Skin epidermis (tissue), 12 donors: ENCODE measurements at regions not wholly inside any gene's neighbourhood (a gene's known extent, or its start where the extent isn't known, plus 50 kb on each side); places are given as distances from the start of the nearest gene placed in this dataset.

Experiments
- H3K27ac ChIP-seq, 21 experiments: fragments of 200-600 bp; sonication (generic) in 11 of 21; one replicate each; pipeline ENCODE4 v1.5.0; 2020; ENCODE audit warnings: mild to moderate bottlenecking in 3 of 21, inconsistent platforms in 2 of 21, moderate library complexity in 2 of 21
- H3K4me3 ChIP-seq, 7 experiments: fragments of 200-600 bp; sonication (generic) in 2 of 7; one replicate each; pipeline ENCODE4 v1.5.0; 2020; ENCODE audit warnings: inconsistent platforms in 2 of 7, mild to moderate bottlenecking in 2 of 7, moderate library complexity in 1 of 7

- H3K27ac ChIP-seq = no peak overlapping the region
- no peak overlapping the region for H3K4me3 ChIP-seq
Measured at GRCh38 chr2:47315475-47315874, 53.6 kb upstream of the EPCAM start.

- Histone ChIP-seq H3K4me3 (no peak overlapping the region), H3K27ac (peak overlapping the region in 3 of 21 experiments; percentile 8 to 20 (median 17))
Measured at GRCh38 chr2:47313728-47314127, 55.4 kb upstream of the EPCAM start.

DNA sequence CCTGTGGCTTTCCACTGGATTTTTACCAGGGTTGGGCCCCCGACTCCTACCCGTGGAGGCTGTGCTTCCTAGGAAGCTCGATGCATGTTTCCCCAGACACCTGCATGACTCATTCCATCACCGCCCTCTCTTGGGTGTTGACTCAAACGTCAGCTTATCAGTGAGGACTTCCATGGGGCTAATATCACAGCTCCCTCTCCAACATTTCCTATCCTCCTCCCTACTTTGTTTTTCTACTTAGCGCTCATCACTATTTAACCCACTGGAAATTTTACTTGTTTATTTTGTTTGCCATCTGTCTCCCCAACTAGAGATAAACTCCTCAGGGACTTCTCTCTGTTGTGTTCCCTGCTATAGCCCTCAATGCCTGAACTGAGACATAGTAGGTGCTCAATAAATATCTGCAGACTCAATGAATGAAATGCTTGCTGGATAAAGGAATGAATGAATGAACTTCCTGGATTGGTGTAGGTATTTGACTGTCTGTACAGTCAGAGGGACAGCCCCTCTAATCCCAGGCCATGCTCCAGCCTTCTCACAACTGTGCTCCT, 55.9 kb upstream of the EPCAM start:
- peak overlapping the region in 4 of 21 experiments; percentile 8 to 28 (median 18) for H3K27ac ChIP-seq
- no peak overlapping the region for H3K4me3 ChIP-seq

GRCh38 chr2:47312491-47312850, 56.6 kb upstream of the EPCAM start:
- H3K27ac ChIP-seq = peak overlapping the region in 4 of 21 experiments; percentile 17 to 40 (median 26)
- H3K4me3 ChIP-seq = no peak overlapping the region

- Histone ChIP-seq H3K4me3 (no peak overlapping the region), H3K27ac (peak overlapping the region in 2 of 21 experiments; percentile 0 to 28)
Measured at GRCh38 chr2:47311764-47312490, 57.2 kb upstream of the EPCAM start.

GRCh38 chr2:47310801-47311560, 58.1 kb upstream of the EPCAM start:
- H3K4me3 ChIP-seq = no peak overlapping the region
- peak overlapping the region in 8 of 21 experiments; percentile 2 to 69 (median 31) for H3K27ac ChIP-seq

DNA sequence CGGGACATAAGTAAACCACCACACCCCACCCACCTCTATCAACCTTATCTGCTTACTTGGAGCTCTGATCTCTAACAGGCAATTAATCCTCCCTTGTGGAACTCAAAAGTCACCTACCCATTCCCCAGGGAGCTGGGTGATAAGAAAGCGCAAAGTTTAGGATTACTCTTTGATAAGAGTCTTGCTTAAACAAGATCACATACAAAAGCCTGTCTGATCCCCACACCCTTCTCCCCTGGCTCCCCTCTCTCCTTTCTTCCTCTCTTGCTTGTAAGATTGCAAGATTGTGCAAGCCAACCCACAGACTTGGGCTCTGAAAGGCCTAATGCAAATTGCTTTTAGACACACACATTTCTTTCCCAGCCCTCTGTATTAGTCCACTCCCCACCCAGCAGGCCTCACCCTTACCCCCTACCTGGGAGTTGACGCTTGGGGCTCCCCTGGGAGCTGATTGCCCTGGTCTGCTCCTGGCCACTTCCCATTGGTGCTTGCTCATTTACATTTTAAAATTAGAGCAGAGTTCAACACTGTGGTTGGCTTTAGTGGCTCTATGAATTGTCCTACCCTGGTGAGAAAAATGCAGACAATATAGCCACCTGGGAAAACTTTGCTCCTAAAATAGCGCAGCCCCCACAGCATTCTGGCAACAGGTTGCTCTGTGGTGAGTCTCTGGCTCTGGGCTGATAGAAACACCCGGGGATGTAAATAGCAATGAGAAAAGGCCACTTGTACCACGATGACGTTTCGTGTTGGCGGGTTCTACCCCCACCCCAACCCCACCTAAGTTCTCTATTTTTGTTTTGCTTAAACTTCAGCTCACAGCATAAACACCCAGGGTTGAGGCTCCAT, 58.9 kb upstream of the EPCAM start:
- peak overlapping the region in 10 of 21 experiments; percentile 2 to 69 (median 24) for H3K27ac ChIP-seq
- no peak overlapping the region for H3K4me3 ChIP-seq

DNA sequence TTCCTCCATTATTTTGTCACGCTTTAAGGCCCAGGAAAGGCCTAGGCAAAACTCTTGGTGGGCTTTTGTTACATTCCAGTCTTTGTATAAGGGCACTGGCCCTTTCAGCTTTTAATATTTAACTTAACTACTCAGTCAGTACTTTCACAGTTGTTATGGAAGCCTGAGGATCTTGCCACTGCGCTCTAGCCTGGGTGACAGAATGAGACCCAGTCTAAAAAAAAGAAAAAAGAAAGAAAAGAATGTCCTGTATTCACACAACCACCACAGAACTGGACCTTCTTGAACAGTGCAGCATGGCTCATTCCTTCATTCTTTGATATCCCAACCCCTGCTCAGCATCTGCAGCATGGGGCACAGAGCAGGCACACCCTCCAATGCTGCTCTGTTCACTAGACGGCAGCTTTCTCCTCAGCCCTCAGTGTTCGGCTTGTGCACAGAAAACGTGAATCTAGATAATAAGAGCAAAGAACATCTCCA, 59.6 kb upstream of the EPCAM start:
- H3K4me3 ChIP-seq = no peak overlapping the region
- H3K27ac ChIP-seq = peak overlapping the region in 6 of 21 experiments; percentile 2 to 69 (median 34)

DNA sequence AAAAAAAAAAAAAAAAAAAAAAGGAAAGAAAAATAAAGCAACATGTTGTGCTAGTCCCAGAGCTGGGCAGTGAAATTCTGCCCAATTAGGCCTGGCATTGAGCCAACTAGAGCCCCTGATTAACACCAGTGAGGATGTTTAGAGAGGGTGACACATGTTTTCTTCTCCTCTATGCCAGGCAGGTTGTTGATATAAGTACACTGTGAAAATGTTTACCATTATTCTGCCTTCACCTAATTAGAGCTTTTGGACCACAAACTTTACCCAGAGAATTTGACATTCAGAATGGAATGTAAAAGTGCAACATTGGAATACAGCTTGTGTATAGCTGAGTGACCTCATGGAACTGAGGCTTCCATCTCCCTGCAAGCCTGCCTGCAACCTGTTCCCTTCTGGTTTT, 62.0 kb upstream of the EPCAM start:
- H3K27ac ChIP-seq = no peak overlapping the region

DNA sequence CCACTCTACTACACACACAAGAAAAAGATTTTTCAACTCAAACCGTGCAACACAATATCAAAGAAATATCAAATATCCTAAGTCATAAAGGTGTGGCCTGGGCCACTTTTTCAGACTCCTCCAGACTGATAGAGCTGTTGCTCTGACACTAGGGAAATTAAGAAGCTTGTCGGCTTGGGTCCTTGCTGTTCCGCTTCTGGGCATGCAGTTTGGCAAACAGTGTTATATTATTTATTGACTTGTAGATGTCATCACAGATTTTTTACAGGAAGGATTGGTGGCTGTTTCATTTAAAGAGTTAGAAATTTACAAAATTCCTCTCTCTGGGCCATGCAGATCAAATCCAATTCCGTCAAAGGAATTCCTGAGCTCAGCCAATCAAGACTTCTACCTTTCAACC, 64.5 kb upstream of the EPCAM start:
- Histone ChIP-seq H3K4me3 (no peak overlapping the region), H3K27ac (no peak overlapping the region)

More for the DNA sequence above, 62.0 kb upstream of the EPCAM start:
- no peak overlapping the region for H3K4me3 ChIP-seq

- Histone ChIP-seq H3K4me3 (no peak overlapping the region), H3K27ac (no peak overlapping the region)
Measured at GRCh38 chr2:47303341-47304148, 65.6 kb upstream of the EPCAM start.

GRCh38 chr2:47302308-47302707, 66.8 kb upstream of the EPCAM start:
- no peak overlapping the region for H3K27ac ChIP-seq
- no peak overlapping the region for H3K4me3 ChIP-seq

DNA sequence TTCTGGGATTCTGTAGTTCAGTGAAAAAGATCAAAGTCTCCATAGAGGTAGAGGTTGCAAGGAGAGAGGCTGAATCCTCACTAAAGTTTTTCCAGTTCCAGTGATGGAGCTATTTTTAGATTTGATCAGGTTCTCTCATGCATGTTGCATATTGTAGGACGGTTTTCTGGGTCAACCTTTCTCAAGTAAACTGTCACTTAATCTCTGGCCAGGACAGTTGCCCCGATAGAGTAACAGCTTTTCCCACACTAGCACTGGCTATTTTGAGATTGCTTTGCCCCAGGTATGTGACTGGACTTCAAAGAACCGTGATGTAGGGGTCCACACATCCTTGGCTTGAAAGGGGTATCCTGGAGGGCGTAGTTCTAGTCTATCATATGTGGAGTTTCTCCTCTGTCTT, 67.4 kb upstream of the EPCAM start:
- Histone ChIP-seq H3K4me3 (no peak overlapping the region), H3K27ac (no peak overlapping the region)

- H3K4me3 ChIP-seq = no peak overlapping the region
- no peak overlapping the region for H3K27ac ChIP-seq
Measured at GRCh38 chr2:47301277-47301618, 67.9 kb upstream of the EPCAM start.

GRCh38 chr2:47300609-47301276, 68.4 kb upstream of the EPCAM start:
- Histone ChIP-seq H3K27ac (peak overlapping the region in 3 of 21 experiments; percentile 12 to 62 (median 22)), H3K4me3 (no peak overlapping the region)

DNA sequence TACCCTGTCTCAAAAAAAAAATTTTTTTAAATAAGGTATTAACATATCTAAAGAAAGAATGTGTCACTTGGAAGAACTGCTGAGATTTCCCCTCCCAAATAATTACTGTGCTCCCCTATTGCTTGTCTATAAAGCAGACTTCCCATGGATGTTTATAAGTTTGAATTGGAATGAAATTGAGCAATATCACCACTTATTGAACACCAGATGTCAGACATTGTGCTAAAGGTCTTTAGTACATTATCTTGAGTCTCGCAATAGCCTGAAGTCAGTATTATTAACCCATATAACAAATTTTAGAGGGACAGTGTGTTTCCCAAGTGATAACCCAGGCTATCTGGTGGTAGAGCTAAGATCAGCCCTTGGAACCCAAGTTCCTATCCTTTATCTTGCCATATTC, 69.0 kb upstream of the EPCAM start:
- Histone ChIP-seq H3K27ac (peak overlapping the region in 3 of 21 experiments; percentile 12 to 62 (median 22)), H3K4me3 (no peak overlapping the region)

DNA sequence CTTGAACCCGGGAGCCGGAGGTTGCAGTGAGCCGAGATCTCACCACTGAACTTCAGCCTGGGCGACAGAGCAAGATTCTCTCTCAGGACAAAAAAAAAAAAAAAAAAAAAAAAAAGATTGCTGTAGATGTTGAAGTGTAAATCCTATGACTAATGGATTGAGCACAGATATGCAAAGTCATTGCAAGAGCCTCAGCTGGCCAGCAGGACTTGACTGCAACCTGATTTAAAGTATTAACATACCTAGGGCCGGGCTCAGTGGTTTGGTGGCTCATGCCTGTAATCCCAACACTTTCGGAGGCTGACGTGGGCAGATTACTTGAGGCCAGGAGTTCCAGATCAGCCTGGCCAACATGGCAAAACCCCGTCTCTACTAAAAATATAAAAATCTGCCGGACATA, 69.6 kb upstream of the EPCAM start:
- H3K4me3 ChIP-seq = no peak overlapping the region
- H3K27ac ChIP-seq = peak overlapping the region in 3 of 21 experiments; percentile 12 to 62 (median 22)

- Histone ChIP-seq H3K4me3 (no peak overlapping the region), H3K27ac (peak overlapping the region in 1 of 21 experiments; percentile 30)
Measured at GRCh38 chr2:47298771-47299170, 70.3 kb upstream of the EPCAM start.
